Forelimb muscle (tissue), 1 donor: ENCODE measurements at regions not wholly inside any gene's neighbourhood (a gene's known extent, or its start where the extent isn't known, plus 50 kb on each side); places are given as distances from the start of the nearest gene placed in this dataset.
"Not testable (repeated sequence)": the region's sequence is repeated elsewhere in the genome, so short reads cannot be mapped to it uniquely, and the experiment has no call there.

Source experiments
- DNase-seq: peaks from one replicate; pipeline ENCODE4 v3.0.0-alpha.2; 2013; ENCODE audit warnings: low read depth

DNA sequence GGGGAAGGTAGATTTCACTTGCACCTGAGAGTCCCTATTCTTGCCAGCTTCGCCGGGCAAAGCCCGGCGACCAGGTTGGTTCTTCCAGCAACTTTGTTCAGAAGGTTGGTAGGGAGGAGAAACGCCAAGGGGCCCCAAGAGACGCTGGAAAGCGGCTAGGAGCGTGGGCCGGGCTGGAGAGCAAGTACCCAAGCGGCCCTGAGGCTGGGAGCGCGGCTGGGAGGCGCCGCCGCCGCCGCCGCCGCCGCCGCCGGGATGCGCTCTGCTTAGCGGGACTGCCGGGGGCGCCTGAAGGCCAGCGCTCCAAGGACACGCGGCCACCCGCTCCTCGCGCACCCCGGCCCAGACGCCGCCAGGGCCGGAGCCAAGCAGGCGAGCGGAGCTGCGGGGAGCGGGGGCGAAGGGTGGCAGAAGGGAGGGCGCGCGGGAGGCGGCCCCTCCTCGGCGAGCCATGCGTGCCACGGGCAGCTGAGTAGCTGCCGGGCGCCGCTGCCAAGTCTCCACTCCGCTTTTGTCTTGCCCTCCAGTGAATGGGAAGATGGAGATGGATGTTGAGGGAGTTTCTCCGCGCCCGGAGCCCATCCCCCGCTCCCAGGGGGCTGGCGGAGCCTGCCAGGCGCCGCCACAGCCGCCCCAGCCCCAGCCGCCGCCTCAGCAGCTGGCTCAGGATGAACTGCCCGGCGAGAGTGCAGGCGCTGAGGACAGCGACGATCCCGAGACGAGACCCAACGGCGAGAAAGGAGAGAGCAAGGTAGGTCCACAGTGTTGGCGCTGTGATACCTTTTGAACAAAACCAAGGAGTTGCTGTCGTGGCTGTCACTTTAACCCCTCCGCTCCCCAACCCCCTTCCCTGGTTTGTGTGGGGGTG, 227.4 kb upstream of the AZI2 start:
- no peak for DNase-seq

DNA sequence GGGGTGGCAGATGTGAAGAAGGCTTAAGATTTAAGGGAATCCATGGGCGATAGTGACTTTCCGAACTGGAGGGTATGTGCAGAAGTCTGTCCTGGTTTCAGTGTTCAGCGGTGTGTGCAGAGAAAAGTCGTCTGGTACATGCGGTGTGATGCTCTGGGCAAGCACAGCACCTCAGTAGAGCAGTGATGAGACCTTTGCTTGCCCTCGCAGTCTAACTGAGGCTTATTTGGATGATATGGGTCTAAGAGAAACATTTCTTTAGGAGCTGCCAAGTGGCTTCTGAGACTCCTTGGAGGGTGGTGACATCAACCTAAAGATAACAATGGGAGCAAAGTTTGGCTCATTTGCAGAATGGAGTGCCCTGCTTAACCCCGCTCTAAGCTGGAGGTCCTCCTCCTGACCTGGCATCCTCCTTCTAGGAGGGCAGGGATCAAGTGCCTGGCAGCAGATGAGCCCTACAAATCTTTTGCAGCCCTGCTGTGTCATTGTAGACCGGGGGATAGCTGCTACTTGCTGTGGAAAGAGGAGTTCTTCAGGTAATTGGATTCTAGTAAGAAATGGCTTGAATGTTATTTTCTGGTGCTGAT, 228.1 kb upstream of the AZI2 start:
- DNase-seq, result no peak

DNA sequence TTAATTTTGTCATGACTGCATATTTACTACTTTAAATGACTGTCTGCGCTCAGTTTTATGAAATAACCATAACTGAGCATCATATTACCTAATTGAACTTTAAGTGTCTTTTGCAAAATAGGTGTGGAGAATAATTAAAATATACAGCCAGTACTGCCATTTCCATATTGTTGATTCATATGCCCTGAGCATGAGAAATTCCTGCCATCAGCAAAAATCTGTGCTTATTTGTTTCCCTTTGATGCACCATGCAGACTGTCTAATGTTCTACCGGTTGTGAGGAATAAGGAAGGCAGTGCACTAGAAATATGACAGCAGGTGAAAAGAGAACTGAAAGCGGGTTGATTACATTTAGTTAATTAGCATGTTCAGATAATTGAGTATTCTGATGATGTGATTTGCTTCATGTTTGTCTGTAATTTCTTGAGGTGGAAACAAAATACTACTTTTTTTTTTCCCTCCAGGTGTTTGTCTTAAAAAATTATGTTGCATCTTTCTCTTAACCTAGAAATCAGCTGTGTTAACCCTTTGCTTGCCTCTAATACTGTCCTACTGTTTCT, 229.4 kb upstream of the AZI2 start:
- no peak for DNase-seq

DNA sequence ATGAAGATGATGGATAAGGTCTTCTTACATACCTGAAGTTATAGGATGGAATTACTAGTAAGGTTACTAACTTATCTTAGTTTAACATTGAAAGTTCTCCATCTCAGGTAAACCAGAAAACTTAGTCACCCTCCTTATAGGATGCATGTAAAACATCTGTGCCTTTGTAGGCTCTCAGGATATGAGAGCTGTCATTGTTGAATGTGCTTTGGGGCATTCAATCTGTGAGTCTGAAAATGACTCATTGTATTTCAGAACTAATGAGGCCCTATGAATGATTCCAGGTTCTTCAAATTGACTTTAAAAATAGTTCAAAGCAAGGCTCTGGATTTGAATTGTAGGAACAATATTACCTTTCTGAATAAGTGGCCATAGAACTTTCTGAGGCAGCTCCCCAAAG, 237.7 kb upstream of the AZI2 start:
- DNase-seq, result no peak

DNA sequence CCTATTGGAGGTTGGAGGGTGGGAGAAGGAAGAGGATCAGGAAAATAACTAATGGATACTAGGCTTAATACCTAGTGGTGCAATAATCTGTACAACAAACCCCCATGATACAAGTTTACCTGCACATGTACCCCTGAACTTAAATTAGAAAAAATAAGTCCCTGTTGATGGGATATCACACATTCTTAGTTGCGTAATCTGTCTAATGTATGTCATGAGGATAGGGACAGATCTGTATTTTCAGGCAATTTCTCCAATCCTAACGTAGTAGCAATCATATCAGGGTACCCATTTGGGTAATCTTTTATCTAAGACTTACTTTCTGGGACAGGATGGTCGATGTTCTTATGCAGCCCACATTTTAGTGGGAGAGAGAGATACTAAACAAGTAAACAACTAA, 239.1 kb upstream of the AZI2 start:
- no peak for DNase-seq

DNA sequence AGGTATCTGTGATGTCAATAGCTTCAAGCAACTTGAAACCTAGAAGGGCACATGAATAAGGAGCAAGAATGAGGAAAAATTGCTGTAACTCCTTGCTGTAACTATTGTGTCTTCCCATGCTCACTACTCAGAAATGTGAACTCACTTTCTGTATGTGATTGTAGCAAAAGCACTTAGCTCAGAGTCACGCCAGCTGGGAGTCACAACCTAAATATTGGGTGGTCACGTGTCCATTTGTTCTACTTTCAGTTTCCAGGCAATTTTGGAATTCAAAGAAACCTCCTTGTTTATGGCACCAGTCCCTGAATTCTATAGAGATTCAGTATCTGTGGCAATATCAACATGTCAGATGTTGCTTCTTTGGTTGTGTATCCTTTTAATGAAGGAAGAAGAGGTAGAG, 241.6 kb upstream of the AZI2 start:
- DNase-seq, result no peak

DNA sequence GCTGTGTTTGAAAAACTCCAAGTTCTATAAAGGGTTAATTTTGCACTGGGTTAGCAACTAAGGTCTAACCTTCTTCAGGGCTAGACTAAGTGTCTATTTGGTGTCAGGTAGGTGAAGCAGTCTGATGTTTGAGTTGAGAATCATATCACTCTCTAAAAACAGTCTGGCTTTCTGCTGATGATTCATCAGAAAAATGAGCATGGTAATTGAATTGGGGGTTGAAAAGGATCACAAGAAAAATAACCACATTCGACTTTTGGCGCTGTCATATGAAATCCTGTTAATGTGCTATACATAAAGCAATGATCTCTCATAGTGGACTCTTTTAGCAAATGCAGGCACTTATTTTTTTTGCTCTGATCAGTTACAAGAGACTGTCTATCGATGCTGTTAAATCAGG, 242.2 kb upstream of the AZI2 start:
- no peak for DNase-seq

DNA sequence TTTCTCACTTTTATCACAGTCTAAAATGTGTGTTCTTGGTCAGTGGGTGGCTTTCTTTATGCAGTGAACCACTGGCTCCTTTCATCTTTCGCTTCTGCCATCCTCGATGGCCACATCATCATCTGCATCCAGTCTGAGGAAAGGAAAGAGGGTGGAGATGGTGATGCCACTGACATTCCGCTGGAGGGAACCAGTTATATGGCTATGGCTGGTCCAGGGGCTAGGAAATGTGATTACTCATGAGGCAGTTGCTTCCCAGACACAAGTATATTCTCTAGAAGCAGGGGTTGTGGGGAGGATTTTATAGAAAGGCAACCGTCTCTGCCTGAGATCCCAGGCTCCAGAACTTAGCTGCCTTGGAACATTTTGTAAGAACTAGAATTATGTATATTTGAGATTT, 246.7 kb upstream of the AZI2 start:
- no peak for DNase-seq

DNA sequence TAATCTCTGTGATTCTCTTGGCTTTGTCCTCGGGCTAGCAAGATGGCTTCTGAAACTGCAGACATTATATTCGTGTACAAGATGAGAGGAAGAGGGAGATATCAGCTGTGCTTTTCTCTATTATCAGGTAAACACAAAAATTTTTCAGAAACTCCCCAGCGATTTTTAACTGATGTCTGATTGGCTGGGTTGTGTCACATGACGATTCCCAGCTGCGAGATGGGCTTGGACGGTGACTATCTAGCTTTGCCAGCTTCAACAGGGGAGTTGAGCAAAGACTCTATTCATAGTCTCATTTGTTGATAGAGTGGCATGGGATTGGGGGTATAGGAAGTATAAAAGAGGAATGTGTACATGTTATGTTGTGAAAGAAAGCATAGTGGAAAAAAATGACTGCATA, 248.8 kb upstream of the AZI2 start:
- no peak for DNase-seq

DNA sequence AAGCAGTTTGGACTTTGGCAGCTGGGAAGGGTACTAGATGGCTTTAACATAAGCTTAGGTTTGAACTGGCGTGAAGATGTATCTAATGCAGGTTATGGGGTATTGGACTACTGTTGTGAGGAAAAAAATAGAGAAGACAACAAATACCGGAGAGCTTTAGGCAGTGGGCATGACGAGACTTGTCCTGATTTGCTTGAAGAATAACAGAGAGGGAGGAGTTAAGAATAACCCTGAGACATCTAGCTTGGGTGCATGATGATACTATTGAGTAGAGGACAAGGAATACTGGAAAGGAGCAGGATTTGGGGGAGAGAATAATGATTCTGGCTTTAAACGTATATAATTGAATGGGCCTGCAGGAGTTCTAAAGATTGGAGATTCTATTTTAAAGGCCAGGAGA, 249.5 kb upstream of the AZI2 start:
- DNase-seq, result no peak

DNA sequence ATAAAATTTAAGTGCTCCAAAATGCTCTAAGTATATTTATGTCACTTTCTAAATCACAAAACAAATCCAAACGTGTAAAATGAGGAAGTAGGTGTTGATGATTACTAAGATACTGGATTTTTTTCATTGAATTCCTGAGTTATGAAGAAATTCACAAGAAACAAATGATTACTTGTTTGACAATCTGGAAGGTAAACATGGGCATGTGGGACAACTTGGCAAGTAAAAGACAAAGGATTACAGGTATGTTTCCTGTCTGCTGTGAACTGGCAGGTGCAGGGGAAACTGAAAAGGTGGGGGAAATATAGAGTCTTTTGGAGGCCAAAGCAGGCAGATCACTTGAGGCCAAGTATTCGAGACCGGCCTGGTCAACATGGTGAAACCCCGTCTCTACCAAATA, 252.7 kb upstream of the AZI2 start:
- no peak for DNase-seq

DNA sequence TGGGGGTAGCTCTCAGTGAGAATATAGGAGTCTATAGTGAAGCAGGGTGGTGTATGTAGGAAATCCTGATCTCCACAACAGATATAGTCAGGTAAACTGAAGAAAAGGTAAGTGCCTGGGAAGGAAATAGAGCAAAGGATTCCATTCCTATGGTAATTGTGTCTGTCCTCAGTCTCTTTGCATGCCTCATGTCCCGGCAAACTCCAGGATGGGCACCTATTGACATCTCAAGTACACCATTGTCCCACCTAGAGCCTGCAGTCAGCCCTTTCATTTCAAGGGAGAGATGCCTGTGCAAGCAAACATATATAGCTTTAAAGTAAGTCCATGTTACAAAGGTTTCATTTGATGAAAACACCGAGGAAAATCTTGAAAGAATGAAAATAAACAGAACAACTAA, 257.7 kb upstream of the AZI2 start:
- DNase-seq, result no peak

DNA sequence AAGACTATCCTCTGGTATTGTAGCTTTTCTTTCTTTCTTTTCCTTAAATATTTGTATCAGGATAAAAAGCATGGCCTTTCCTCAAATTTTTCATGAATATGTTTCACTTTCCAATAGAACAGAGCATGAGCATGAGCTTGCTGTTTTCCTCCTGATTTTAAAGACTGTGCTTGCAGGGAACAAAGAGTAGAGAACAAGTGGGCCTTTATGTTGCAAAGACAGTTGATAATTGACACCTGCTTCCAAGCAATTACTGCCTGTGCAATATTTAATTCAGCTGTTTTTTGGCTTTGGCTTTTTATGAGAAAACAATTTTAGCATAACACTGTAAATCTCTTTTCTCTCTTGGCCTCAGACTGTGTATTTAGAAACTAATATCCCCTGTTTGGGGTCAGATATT, 263.6 kb upstream of the AZI2 start:
- no peak for DNase-seq

DNA sequence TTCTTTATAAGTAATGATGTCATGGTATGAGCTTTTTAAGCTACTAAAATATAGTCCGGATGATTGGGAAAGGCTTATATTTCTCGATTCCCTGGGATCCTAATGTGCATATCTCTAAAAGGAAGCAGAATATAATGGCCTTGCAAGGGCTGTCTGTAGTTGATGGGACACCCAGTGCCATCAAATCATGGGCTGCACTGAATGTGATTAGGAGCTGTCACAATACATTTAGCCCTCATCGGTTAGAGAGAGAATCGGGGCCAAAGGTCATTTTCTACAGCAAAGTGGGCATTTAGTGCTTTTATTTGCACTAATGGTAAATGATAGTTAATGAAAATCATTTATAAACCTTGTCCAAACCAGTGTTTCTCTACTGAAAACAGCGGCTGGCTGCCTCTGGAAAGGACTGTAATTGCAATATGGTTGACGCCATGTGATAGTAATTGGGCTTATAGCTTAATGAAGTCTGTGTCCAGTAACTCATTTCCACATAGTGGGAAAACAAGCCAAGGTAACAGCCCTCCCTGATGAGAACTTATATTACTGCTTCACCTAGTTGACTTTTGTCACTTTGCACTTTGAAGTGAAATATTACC, 265.0 kb upstream of the AZI2 start:
- no peak for DNase-seq

DNA sequence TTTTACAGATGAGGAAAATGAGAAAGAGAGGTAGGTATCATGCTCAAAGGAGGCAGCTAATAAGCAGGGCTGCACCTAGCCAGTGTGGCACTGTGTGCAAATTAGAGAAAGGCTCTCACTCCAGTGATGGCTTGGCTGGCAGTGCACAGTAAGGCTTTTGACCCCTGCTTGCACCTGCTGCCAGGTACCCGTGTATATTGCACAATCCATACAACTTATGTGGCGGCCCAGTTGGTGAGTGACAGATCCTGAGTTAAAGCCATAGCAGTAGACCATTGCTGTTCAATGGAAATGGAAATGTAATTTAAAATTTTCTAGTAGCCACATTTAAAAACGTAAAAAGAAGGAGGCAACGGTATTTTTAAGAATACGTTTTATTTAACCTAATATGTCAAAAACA, 266.4 kb upstream of the AZI2 start:
- DNase-seq, result no peak

DNA sequence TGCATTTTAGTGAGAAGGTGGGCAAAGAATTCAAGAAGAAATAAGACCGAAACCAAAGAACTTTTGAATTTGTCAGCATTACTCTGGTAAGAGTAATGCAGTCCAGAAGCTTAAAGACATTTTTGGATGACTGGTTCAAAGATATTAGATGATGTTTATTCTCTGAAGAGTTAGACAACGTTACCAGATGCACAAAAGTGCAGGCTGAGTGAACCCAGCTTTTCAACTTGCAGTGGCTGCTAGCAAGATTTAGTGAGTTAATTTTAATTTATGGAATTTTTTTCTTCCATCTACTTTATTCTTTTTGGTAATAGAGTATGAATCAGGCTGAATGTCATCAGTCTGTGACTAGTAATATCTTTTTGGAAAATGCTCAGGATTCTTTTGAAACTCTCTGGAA, 267.3 kb upstream of the AZI2 start:
- no peak for DNase-seq

DNA sequence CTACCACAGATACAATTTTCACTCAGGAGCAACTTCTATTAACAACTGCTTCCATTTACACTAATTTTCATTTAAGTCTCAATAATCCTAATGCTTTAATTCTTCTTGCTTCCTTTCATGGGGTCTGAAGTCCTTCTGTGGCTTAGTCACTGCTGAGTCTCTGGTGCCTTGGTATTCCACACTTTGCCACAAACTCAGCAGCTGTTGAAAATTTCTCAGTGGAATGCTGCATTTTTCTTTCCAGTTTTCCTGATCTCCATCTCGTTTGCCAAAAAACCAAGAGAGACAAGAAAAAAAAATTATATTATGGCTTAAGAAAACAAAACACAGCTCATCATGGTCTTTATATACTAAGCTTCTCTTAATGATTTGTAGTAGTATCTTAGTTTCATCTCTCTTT, 269.2 kb upstream of the AZI2 start:
- DNase-seq, result no peak

DNA sequence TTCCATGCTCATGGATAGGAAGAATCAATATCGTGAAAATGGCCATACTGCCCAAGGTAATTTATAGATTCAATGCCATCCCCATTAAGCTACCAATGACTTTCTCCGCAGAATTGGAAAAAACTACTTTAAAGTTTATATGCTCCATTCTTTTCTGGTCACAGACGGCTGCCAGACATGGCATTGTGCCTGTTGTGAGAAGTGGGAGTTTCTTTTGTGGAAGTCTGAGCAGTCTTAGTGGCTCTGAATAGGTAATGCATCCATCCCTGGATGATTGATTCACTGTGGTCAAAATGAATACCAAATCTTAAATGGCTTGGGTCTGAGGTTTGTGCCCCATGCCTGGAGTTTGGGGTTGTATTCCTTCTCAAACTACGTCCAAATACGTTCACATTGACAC, 274.5 kb upstream of the AZI2 start:
- no peak for DNase-seq

DNA sequence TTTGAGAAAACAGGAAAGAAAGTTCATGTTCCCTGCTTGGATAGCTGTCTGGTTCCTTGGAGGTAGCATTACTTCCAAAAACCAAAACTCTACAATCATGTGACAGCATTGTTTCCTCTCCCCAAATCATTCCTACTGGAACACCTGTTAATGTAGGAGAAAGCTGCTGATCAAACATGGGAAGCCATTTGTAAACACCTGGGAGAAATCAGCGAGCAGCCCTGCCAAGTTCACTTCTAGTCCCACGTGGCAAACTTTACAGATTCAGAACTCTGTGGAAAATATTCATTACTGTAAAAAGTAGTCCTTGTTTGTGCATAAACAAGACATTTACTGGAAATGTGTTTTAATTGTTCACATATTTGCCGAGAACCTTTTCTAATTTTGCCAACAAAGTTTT, 275.5 kb upstream of the AZI2 start:
- no peak for DNase-seq

DNA sequence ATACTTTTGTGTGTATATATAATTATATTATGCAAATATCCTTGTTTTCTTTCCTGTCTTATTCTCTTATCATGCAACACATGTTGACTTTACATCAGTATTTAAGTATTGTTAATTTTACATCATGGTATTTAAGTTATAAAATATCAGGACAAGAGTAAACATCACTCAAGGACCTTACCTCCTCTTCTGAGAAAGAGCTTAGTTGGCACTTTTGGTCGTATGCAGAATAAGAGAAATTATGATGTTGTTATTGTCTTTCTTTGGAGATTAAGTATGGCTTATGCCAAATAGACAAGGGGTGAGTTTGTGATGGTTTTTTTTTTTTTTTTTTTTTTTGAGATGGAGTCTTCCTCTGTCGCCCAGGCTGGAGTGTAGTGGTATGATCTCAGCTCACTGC, 279.2 kb upstream of the AZI2 start:
- DNase-seq, result not testable (repeated sequence)

DNA sequence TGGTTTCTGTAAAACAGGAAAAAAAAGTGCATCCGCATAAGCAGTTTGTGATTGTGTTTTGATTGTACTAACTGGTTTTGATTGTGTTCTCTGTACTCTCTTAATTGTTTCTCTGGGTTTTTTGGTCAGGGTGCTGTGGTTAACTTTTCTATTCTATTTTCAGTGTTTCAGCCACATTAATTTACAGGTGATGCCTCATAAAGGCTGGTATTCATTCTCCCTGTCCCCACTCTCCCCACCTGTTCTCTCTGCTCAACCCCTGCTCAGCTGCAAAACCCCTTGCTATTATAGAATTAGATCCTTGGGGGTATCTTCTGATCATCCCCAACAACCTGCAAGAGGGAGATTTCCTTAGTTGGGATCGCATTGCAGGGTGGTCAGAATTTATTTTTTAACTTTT, 285.4 kb upstream of the AZI2 start:
- DNase-seq, result no peak

DNA sequence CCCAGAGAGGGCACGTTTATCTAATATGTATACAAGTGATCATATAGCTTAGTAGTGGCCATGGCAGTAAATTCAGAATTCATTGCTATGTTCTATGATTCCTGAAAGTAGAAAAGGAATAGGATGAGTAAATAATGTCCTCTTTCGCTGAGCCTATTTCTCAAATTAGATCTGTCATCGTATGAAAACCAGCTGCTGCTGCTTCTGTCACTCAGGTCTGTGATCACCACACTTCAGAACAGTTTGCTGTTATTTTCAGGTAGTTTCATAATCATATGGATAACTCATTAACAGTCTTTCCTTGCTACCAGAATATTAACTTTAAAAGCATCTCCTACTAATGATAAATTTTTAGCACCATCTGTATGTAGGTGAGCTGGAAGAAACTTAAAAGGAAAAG, 289.1 kb upstream of the AZI2 start:
- DNase-seq, result no peak

DNA sequence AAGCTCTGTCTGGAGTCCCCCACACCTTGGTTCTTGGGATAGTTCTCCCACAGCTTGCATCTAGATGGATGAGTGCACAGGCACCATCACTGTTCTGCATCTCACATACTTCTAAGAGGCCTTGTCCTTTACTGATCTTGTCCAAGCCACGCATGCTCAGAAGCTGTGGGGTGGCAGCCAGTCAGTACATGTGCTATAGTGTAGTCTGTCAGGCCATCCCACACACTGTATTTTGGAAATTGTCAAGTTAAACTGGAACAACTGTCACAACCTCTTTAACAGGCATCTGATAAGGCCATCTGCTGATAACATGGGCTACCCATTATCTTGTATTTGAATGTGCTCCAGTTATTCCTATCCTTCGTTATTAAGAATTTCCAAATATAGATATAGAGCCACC, 296.5 kb upstream of the AZI2 start:
- no peak for DNase-seq
